ENCODE measurements at regions not wholly inside any gene's neighbourhood (a gene's known extent, or its start where the extent isn't known, plus 50 kb on each side); places are given as distances from the start of the nearest gene placed in this dataset.

DNA sequence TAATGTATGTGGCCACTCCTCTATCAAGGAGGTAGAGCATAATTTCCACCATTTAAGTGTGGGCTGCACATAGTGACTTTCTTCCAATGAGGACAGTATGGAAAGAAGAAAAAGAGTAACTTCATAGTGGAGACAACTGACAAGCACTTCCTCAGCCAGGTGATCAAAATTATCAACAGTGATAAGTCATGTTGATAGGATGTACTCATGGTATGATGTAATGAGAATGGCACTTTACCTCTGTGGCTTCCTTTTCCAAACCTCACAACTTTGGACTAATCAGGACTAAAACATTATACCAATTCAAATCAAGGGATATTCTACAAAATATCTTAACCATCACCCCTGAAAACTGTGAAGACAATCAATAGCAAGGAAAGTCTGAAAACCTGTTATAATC, 302.3 kb upstream of the CITED2 start:
- DNase-seq (ENCODE audit: extremely low spot score): no peak
- TF ChIP-seq, protein P1, sequence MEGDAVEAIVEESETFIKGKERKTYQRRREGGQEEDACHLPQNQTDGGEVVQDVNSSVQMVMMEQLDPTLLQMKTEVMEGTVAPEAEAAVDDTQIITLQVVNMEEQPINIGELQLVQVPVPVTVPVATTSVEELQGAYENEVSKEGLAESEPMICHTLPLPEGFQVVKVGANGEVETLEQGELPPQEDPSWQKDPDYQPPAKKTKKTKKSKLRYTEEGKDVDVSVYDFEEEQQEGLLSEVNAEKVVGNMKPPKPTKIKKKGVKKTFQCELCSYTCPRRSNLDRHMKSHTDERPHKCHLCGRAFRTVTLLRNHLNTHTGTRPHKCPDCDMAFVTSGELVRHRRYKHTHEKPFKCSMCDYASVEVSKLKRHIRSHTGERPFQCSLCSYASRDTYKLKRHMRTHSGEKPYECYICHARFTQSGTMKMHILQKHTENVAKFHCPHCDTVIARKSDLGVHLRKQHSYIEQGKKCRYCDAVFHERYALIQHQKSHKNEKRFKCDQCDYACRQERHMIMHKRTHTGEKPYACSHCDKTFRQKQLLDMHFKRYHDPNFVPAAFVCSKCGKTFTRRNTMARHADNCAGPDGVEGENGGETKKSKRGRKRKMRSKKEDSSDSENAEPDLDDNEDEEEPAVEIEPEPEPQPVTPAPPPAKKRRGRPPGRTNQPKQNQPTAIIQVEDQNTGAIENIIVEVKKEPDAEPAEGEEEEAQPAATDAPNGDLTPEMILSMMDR (IDR thresholded peaks at IDR 0.05; ENCODE audit: control extremely low read depth, extremely low read depth, low read depth, missing control alignments): no peak
- POLR2A ChIA-PET: no interaction called here
- CTCF ChIA-PET: no interaction called here

- TF ChIP-seq, protein P1 (IDR thresholded peaks at IDR 0.05; ENCODE audit: control extremely low read depth, extremely low read depth, low read depth, missing control alignments): no peak
- ChIA-PET CTCF (no interaction called here), POLR2A (no interaction called here)
- DNase-seq (ENCODE audit: extremely low spot score): no peak
These were observed 291.8 kb upstream of the CITED2 start for GRCh38 chr6:139666284-139666683.

GRCh38 chr6:139663996-139664395, 289.5 kb upstream of the CITED2 start:
- TF ChIP-seq, protein P1 (IDR thresholded peaks at IDR 0.05; ENCODE audit: control extremely low read depth, extremely low read depth, low read depth, missing control alignments): no peak
- ChIA-PET POLR2A (no interaction called here), CTCF (no interaction called here)
- DNase-seq (ENCODE audit: extremely low spot score): no peak

- CTCF ChIA-PET: interaction anchor here (1.0 kb wide), 1 partner anchor 24 kb away, joined by 3 read pairs; no protein-coding TSS in a partner anchor
- DNase-seq (ENCODE audit: extremely low spot score): no peak
- POLR2A ChIA-PET: no interaction called here
- TF ChIP-seq, protein P1 (IDR thresholded peaks at IDR 0.05; ENCODE audit: control extremely low read depth, extremely low read depth, low read depth, missing control alignments): no peak
These were observed 285.3 kb upstream of the CITED2 start for GRCh38 chr6:139659711-139660110.

DNA sequence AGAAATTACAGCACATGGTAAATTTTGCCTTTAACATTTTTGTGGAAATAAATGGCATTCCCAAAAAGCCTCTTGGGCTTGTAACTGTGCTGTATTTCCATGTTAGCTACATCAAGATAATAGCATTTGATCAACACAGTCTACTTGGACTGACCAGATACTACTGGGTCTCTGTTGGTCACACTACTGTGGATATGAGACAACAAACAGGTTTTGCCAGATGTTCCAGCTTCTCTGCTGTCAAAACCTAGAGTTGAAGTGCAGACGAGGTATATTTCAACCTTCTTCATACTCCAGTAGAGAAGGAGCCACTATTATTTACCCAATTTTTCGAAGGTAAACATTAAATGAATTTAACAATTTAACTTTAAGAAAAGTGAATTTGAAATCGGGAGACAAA, 284.7 kb upstream of the CITED2 start:
- ChIA-PET CTCF (interaction anchor here (1.0 kb wide), 1 partner anchor 24 kb away, joined by 3 read pairs; no protein-coding TSS in a partner anchor), POLR2A (no interaction called here)
- TF ChIP-seq, protein P1 (IDR thresholded peaks at IDR 0.05; ENCODE audit: control extremely low read depth, extremely low read depth, low read depth, missing control alignments): no peak
- no peak for DNase-seq (ENCODE audit: extremely low spot score)

- ChIA-PET POLR2A (no interaction called here), CTCF (interaction anchor here (1.0 kb wide), 1 partner anchor 30 kb away, joined by 3 read pairs; no protein-coding TSS in a partner anchor)
- DNase-seq (ENCODE audit: extremely low spot score): no peak
- TF ChIP-seq, protein P1 (IDR thresholded peaks at IDR 0.05; ENCODE audit: control extremely low read depth, extremely low read depth, low read depth, missing control alignments): no peak
These were observed 282.7 kb upstream of the CITED2 start for GRCh38 chr6:139657119-139657518.
